CD4-positive, alpha-beta T cell treated with Interleukin-12 subunit alpha and Interleukin-12 subunit beta, for 1 hour (primary cell): ENCODE measurements at regions not wholly inside any gene's neighbourhood (a gene's known extent, or its start where the extent isn't known, plus 50 kb on each side); places are given as distances from the start of the nearest gene placed in this dataset.
"Not testable (repeated sequence)": the region's sequence is repeated elsewhere in the genome, so short reads cannot be mapped to it uniquely, and the experiment has no call there.

Experiments used
- DNase-seq: peaks from one replicate; pipeline ENCODE4 v3.0.0-alpha.2; 2020

DNA sequence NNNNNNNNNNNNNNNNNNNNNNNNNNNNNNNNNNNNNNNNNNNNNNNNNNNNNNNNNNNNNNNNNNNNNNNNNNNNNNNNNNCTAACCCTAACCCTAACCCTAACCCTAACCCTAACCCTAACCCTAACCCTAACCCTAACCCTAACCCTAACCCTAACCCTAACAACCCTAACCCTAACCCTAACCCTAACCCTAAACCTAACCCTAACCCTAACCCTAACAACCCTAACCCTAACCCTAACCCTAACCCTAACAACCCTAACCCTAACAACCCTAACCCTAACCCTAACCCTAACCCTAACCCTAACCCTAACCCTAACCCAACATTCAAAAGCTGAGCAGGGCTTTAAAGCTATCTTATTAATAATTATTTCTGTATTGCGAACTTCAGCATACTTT is 182.5 kb upstream of the FAM20C start:
- DNase-seq = peak; percentile 33

DNA sequence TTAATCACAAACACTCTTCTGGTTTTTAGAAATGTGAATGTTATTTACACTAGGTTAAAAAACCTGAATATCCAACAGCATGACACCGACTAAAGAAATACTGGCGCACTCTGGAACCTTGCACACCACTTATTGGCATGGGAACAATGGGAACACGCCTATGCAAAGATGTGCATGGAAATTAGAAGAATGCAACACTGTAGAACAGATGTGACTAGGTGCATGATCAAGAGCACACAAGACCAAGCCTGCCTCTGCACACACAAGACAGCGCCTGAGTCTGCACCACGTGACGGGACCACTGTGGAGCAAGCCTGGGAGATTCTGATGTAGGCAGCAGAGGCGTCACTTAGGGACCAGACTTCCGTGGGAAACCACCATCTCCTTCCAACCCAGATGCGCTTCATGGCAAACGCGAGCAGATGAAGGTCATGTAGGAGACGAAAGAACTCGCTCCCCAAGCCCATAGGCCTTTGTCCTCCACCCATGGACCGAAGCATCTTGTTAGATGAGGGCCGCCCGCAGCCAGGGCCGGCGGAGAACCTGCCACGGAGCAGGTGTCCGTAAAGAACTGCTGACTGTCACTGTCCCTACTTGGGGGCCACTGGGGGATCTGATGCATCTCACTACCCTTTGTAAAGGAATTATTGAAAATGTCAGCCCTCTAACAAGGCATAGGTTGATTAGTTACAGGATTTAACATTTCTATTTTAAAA is 159.6 kb upstream of the FAM20C start:
- DNase-seq = not testable (repeated sequence)

DNA sequence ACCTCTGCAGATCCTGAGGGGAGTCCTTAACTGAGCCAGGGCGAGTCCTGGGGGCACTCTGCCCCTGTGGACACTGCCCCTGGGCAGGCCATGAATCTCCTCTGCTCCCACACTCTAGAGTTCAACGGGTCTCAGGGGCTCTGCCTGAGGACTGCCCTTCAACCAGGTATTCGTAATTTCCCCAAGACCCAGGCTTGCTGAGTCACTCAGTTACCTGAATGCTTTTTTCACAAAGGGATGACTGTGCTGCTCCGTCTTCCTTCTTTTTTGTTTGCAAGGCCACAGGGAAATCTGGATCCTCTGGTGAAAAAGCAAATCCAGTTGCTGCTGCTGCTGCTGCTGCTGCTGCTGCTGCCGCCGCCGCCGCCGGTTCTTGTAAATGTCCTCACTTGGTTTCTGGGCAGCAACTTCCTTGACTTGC is 157.2 kb upstream of the FAM20C start:
- not testable (repeated sequence) for DNase-seq

DNA sequence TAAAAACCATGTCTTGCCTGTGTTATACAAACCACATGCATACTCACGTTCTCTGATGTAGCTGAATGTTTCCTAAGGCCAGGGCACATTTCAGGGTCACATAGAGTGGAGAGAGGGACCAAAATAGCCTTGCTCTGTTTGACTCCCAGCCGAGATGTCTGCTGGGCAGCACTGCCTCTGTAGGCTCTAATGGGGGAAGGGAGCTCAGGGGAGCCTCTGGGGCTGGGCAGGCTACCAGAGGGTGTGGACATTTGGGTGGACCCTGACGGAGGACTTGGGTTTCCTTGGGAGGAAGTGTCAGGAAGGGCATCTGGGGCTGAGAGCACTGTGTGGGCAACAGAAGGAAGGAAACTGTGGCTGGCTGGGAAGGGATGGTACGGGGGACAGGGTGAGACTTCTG is 155.8 kb upstream of the FAM20C start:
- not testable (repeated sequence) for DNase-seq

DNA sequence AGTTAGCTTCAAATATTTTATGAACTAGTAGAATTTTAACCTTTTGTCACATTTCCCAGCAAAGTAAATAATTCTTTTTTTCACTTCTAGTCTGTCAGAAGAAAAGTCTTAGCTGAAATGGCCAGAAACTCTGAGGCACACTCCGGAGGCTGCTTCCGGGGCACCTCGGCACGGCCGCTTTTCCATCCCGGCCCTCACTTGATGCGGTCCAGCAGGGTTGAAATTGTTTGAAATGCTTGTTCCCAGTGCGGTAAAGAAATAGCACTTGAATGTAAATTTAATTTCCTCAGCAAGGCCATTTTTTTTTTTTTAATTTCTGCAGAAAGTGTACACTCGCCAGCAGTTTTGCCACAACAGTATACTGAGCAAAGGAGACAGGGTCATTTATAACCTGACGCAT is 154.7 kb upstream of the FAM20C start:
- DNase-seq = not testable (repeated sequence)

DNA sequence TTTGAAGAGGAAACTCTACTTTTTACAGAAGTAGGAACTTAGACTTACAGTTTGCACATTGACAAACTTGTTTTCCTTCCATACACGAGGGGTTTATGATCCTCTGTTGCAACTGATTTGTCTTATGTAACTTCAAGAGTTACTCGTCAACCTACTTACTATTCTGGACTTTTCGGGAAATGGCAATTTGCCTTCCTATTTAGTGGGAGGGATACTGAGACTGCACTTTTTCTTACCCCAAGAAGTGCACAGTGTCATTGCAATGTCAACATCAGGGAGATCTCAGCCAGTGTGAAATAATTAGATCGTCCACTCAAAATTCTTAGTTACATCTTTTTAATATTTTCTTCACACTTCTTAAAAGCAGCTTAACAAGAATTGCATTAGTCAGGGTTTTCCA is 153.9 kb upstream of the FAM20C start:
- not testable (repeated sequence) for DNase-seq

DNA sequence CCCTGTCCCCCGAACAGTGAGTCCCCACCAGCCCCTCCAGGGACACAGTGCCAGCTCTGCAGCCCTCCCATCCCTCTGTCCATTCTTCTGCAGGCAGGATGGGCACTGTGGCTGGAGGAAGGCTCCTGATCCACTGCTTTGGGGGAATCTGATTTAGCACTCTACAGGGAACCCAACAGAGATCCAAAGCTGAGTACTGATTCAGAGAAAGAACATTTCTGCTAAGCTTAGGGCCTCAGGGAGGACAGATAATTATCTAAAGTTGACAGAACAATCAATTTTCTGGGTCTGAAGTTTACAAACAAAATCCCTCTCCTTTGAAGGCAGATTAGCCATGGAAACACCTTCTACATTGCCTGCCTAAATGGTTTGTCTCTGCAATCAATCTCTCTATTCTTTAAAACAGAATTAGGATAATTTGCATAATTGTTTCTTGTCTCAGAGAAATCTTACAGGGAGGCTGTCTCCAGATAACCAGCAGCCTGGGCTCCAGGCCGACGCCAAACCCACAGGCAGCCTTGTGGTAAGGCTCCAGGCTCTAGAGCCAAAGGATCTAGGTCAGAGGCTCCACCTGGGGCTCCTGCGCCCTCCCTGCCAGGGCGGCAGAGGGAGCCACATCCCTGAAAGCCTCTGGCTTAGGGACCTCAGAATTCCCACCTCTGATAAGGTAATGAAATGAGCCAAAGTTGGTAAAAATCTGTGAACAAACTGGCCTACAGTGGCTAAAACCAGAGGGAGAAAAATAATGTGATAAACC is 152.2 kb upstream of the FAM20C start:
- DNase-seq = not testable (repeated sequence)

DNA sequence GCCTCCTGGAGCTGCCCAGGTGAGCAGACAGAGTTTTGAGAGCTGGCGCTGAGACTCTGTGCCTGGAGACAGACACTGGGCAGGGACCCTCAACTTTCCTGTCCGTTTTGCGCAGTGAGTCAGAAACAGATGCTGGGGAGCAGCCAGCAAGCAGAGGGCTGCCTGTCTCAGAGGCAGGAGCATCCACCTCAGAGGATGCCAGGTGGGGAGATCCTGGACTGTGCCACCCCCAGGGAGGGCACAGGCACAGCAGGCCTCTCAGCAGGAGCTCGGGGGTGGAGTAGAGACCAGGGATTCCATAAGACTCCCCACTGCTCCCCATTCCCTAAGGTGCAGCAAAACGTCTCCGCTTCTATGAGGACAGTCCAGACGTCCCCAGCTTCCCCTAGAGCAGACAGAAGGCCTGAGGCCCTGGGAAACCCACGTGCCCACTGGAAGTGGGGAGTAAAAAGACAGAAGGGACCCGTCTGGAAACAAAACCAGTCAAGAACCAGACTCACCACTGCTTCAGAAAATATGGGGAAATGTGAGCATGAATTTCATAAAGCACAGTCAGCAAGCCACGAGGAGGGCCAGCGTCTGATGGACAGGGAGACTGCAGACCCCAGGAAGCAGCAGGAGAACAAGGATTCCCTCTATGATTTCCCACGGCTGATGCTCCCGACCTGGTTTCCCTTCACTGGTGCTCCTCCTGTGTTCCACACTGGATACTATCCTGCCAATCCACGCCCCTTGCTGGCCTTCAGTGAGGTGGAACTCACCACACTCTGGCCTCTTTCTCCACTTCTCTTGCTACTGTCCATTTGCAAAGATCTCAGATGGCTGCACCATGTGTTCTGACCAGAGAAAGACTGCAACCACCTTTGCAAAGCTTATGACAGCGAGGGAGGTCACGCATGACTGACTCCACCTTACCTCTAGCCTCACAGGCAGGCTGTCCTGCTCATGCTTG is 151.3 kb upstream of the FAM20C start:
- DNase-seq = no peak

DNA sequence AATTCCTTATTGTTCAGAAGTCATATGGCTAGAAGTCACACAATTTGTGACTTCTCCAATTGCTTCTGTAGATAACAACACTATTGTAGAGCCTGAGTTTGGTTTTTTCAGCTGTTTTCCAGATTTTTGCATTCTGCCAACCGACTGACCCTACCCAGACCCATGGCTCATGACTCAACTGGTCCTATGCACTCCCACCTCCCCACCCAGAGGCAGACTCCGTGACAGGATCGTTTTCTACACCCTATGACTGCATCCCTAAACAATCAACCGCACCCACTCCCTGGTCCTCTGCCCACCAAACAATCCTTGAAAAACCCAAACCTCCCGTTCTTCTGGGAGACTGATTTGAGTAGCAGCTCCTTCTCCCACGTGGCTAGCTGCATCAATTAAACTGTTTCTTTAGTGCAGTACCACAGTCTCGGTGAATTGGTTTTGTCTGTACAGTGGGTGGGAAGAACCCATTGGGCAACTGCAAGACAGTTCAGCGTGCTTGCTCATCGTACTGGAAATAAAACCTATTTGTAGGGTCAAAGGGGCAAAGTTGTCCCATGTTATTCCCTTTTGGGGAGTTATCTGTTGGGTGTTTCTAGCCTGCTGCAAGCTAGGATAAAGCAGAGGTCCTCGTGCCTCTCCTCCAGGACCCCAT is 150.3 kb upstream of the FAM20C start:
- no peak for DNase-seq

DNA sequence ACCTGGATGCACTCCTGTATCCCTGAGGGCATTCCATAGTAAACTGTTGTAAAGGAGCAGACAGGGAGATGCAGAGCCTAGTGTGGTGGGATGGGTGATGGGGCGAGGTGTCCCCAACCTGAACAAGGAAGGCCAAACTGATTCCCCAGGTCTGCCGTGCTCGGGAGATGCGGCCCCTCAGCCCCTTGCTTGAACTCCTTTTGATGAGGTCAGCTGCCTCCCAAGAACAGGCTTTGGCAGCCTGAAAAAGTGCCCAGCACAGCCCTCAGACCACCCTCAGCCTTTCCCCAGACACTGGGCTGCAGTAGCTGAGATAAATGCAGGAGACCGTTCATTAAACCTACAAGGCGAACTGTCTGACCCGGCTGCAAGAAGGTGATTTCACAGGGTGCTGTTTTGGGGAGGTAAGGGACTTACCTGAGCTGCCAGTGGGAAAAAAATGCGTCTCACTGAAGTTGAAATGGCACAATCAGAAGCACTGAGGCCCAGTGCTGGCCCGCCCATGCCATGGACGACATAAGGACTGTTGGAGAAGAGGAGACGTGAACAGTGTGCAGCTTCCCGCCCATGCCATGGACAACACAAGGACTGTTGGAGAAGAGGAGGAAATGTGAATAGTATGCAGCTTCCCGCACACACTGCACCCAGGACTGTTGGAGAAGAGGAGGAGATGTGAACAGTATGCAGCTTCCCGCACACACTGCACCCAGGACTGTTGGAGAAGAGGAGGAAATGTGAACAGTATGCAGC is 148.4 kb upstream of the FAM20C start:
- DNase-seq = no peak

DNA sequence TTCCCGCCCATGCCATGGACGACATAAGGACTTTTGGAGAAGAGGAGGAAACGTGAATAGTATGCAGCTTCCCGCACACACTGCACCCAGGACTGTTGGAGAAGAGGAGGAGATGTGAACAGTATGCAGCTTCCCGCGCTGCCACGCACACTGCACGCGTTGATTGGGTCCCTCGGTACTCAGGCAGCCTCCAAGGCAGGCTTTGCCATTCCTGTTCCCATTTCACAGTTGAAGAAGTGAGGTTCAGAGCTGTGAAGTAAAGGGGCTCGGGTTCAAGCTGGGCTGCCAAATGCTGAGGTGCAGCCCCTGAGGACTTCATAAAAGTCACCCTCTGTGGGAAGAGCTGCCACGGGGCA is 147.9 kb upstream of the FAM20C start:
- DNase-seq = no peak

DNA sequence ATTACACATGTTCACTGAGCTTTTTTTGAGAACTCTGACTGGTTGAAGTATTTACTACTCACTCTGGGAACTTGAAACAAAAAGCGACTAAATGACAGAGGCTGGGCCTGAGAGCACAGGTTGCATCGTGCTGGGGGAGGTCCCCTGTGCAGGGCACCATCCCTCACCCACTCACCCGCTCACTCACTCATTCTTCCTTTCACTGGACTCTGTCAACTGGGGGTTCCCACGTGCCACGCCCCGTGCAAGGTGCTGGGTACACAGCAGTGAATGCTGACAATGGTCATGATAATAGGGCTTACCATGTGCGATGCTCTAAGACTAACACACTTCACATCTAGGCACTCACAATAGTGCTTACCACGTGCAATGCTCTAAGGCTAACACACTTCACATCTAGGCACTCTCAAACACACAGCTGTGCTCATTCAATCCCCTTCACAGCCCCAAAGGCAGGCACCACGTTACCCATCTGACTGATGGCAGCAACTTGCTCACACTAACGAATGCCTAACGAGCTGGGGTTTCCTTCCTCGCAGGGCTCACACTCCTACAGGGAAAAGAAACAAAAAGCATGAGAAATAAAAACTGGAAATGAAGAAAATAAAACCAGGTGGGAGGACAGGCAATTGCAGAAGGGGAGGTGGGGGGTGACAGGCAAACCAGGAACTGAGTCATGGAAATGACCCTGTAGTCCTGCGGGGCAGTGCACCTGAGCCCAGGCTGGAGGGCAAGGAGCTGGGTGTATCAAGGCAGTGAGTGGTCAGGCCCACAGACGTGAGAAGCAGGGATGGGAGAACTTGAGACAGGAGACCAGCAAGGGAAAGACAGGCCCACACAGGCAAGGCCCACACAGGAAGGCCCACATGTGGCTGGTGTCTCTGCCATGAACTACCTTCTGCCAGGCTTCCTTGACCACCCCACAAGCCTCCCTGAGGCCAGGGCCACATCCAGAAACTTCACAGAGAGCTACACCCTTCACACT is 147.0 kb upstream of the FAM20C start:
- DNase-seq = no peak

DNA sequence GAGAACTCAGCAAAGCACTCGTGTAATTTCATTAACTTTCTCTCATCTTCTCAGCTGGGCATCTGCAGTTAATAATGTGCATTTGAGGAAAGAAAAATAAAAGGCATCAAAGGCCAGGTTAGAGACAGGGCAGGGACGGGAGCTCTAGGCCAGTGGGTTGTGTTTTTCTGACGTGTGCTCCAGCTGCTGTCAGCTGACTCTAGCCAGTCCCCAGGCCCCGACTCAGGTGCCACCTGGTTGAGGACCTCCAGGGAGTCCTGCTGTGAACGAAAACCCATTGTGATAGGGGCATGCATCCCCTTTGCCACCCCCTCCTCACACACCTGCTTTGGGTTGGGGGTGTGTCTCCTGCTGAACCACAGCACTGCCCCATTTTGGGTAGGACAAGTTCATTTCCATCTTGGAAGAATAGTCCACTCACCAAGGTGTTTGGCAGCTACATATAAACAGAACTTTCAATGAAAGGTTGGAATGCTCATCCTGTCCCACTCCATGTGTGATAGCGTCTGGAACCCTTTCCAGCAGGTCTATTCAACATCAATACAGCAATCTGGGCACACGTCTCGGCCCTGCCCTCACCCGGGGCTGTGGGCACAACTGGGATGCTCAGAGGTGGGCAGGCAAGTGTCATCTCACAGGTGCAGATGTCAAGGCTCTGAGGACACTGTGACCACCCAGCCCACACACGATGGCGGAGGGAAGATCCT is 146.1 kb upstream of the FAM20C start:
- DNase-seq = no peak

DNA sequence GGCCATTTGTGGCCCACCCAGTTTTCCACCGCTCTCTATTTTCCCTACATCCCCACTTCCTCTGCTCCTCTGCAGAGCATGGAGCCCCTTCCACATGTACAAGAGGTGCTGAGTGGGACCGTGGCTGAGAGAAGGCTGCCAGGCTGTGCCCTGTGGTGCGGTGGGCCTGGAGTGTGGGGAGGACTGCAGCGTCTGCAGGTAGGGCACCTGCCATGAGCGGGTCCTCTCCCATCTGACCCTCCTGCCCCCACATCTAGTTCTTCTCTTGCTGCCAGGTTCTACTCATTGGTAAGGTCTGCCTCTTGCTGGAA is 145.6 kb upstream of the FAM20C start:
- no peak for DNase-seq

DNA sequence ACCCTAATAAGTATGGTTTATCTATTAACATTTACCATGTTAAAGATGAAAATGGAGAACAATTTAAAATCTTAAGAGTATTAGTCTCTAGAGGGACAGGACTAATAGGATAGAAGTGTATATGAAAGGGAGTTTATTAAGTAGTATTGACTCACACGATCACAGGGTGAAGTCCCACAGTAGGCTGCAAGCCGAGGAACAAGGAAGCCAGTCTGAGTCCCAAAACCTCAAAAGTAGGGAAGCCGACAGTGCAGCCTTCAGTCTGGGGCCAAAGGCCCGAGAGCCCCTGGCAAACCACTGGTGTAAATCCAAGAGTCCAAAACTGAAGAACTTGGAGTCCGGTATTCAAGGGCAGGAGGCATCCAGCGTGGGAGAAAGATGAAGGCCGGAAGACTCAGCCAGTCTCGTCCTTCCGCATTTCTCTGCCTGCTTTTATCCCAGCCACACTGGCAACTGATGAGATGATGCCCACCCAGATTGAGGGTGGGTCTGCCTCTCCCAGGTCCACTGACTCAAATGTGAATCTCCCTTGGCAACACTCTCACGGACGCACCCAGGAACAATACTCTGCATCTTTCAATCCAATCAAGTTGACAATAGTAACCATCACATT is 140.8 kb upstream of the FAM20C start:
- no peak for DNase-seq

DNA sequence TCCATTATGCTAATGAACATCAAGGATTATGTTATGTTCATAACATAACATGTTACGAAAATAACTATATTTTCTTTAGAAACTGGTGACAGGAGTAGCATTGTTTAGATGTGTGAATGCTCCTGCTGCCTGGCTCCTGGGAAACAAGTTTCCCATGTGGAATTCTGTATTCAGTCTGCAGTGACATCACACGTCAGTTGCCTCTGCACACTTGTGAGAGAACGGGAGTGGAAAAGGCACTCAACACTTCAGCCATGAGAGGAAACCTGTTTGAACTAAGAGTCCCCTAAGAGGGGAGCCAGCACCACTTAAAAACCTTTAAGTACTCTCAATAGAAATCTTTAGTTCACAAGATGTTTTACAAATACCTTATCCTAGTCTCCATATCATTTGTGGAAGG is 140.3 kb upstream of the FAM20C start:
- no peak for DNase-seq

DNA sequence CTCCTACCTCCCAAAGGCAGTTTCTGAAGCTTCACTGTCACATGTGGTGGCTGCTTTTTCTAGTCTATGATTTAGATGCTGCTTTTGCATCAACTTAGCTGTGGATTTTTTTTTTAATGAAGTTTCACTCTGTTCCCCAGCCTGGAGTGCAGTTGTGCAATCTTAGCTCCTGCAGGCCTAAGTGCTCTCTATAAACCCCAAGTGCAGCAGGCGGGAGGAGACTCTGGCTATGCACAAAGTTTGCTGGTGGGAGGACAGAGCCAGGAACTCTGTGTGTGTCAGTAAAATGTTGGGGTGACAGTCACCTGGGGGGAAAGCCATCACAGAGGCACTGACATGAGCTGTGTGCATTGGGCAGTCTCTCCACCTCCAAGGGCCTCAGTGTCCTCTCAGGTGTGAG is 138.8 kb upstream of the FAM20C start:
- DNase-seq = no peak

DNA sequence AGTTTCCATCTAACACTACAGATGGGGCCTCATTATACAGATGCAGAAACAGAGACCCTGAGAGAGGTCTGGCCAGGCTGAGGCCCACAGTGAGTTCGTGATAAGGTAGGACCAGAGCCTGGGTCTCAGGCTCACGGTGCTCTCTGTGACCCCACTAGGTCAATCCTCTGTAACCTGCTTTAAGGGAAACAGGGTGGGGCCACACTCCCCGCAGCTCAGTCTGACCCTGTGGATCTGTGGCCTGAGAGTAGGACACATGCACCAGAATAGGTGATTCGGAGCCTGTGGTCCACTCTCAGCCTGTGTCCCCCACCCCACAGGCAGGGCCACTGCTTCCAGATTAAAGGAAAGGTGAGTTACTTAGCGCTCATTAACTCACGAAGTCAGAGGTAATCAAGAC is 137.8 kb upstream of the FAM20C start:
- DNase-seq = no peak

DNA sequence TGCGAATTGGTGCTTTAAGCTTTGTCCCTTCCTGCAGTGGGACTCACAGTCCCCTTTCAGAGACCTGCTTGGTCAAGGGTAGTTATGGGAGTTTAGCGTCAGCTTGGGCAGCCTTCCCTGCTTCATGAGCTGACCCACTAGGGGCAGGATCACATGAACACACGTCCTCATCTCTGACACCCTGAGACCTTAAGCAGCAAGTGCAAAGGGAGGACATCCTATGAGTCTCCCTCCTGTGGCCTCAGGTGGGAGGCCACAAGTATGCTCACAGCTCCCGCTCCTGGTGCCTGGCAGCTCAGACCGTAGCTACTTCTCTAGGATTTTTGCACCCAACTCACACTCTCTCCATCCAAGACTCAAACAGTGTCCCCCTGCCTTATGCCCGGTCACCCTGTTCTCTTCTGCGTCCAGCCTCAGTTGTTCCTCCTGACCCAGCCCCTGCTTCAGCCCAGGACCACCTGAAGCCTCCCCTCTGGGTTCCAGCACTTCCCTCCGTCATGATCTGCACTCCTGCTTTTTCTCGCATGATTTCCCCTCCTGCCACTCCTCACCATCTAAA is 136.6 kb upstream of the FAM20C start:
- no peak for DNase-seq
